ENCODE measurements at regions not wholly inside any gene's neighbourhood (a gene's known extent, or its start where the extent isn't known, plus 50 kb on each side); places are given as distances from the start of the nearest gene placed in this dataset.

DNA sequence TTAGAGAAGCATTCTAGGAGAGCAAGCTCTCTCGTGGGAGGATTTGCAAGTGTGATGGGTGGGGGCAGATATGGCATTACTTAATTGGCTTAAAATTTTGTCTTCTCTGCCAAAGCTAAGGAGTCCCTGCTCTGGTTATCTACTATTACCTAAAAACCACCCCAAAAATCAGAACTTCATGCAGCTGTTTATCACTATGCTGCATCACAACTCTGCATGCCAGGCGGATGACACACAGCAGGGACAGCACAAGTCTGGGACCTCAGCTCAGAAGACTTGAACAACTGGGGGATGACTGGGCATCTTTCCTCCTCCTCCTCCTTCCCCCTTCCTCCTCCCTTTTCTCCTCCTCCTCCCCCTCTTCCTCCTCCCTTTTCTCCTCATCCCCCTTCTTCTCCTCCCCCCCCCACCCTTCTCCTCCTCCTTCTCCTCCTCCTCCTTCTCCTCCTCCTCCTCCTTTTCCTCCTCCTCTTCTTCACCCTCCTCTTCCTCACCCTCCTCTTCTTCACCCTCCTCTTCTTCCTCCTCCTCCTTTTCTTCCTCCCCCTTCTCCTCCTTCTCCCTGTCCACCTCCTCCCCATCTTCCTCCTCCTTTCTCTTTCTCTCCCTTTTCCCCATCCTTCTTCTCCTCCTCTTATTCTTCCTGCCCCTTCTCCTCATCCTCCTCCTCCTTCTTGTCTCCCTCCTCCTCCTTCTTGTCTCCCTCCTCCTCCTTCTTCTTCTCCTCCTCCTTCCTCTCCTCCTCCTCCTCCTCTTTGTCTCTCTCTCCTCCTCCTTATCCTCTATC is 218.6 kb upstream of the PMEPA1 start:
- peak; percentile 77 for DNase-seq (ENCODE audit: low read depth)

DNA sequence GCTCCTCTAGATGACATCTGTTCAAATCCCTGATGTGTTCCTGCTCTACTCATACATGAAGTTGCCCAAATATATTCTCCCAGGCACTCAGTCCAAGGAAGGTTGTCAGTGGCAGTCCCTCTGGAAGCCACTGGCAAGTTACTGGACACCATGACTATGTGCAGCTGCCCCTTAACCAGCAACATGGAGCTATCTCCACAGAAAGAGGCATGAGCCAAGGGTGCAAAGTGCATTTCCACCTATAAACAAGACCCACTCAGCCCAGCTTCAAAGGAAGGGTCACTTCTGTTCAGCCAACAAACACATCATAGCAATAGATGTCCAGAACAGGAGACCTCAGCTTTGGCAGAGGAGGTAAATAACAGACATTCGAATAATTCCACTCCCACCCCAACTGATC is 217.6 kb upstream of the PMEPA1 start:
- peak; percentile 25 for DNase-seq (ENCODE audit: low read depth)

DNA sequence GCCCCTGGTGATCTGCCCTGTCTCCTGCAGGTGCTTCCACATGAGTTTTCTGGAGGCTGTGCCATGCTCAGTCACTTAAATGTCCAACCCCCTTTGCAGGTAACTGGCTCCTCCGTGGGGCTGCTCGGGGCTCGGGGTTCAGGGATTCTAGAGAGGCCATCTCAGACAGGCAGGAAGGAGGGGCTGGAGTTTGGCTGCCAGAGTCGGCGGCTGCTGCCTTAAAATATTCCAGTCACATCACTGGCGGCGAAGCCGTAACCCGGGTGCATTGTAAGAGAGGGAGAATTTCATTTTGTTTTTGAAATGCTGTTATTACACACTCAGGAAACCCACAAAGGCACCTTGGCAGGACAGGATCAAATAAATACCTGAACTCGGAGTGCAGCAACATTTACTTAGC is 212.9 kb upstream of the PMEPA1 start:
- no peak for DNase-seq (ENCODE audit: low read depth)

DNA sequence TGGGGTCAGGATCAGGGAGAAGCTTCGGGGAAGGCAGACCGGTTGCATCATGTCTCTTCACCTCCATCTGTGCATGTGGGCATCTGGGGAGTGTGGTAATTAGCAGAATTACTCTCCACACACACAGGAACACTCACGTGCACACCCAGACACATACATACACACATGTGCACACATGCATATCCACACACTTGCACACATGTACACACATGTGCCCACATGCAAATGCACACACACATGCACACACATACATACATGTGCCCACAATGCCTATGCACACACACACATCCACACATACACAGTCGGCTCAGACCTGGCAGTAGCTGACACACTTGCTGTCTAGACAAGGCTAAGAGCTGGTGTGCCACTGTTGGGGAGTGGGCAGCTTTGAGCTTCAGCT is 212.3 kb upstream of the PMEPA1 start:
- DNase-seq (ENCODE audit: low read depth), result no peak

DNA sequence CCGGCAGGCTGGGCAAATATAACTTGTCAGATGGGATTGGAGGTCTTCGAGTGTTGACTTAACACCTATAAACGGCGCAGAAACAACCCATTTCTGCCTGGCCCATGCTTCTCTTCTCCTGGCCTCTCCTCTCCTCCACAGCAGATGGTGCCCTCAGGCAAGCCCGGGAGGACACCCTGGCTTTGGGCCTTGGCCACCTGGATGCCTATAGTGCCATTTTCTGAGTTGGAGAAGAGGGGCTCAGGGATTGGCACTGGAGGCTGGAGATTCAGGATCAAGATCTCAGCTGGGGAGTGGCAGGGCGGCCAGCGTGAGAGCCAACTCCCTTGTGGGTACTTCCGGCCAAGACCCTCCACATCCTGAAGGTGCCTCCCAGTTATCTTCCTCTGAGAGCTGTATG is 211.9 kb upstream of the PMEPA1 start:
- DNase-seq (ENCODE audit: low read depth), result no peak

DNA sequence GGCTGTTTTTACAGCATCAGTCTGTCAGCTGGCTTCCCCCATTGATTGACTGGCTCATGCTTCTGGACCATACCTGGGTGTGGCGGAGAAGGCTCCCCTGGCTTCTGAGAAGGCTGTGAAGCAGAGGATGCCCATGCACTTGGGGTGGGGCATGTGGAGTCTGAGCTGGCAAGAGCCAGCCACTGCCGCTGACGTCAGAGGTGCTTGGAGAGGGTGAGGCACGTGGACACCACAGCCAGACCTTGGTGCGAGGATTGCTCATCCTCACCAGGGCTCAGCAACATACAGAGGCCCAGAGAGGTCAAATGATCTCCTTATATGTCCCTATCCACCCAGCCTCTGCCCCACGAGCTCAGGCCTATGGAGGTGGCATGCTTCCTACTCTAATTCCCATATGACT is 211.2 kb upstream of the PMEPA1 start:
- DNase-seq (ENCODE audit: low read depth), result no peak

DNA sequence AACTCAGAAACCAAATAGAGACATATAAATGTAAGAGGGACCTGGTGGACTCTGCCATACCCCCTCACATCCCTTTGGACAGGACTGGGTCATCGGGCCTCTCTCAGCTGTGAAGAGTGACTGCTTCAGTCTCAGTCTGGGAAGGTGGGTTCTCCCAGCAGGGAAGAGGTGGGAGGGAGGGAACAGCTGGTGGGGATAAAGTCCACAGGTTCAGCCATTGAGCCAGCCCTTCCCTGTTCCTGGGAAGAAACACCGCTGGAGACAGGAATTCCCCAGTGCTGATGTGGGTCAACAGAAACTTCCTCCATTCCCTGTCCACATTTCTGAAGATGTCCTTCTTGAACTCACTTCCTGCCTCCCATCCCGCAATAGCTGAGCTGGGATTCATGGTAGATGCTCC is 209.2 kb upstream of the PMEPA1 start:
- no peak for DNase-seq (ENCODE audit: low read depth)

DNA sequence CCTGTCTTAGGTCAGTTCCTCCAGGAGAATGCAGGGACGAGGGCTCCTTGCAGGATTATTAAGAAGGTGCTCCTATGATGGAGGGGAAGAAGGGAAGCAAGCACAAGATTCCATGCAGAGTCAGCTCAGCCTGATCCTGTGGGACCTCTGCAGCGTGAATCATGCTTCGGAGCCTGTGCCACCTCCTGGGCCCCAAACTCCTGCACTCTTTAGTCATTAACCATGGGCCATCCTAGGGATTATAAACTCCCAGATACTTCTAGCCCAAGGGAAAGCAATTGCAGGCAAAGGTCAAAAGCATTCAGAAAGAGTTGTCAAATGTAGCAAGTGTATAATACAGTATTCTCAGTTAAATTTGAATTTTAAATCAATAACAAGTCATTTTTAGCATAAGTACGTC is 208.7 kb upstream of the PMEPA1 start:
- DNase-seq (ENCODE audit: low read depth), result no peak

DNA sequence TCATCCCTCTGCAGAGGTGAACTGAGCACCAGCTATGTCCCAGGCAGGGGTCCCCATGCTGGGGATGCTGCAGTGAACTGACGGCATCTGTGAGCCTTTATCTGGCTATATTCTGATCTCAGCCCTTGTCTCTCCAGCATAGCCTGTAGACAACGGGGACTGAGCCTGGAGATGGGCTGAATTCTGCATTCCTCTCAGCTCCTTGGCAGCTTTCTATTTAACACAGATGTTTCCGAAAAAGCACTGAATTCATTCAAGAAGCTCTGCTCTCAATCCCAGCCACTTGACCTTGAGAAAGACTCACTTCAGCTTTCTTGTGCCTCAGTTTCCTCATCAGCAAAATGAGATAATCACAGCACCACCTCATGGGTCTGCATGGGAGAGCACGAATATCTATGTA is 204.4 kb upstream of the PMEPA1 start:
- no peak for DNase-seq (ENCODE audit: low read depth)

DNA sequence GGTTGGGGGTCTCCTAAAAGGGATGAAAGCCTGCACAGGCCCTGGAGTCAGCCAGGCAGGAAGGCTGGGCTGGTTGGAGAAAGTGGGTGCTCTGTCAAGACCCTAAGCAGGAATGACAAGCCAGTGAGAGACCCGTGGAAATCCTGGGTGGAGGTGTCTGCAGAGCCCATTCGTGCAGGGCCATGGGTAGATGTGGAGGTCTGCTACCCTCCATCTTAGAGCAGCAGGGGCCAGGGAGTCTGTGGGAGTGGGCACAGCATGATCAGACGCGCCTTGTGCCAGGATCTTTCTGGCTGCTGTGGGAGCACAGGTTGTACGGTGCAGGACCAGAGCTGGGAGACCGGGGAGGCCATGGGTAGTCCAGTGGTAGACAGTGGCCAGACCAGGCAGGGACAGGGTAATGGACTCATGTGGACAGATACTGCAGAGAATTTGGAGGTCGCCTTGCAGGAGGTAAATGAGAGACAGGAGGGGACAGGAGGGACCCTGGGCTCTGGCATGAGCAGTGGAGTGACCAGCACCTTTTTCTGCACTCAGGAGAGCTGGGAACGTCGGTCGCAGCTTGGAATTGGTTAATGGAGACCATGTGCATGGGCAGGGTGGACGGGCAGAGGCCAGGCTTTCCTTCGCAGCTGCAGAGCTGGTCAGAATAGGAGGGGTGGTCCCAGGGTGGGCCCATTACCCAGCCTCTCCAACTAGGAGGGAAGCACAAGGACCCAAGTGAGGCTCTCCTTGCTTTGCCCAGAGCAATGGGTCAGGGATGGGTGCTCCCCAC is 203.5 kb upstream of the PMEPA1 start:
- DNase-seq (ENCODE audit: low read depth), result no peak

DNA sequence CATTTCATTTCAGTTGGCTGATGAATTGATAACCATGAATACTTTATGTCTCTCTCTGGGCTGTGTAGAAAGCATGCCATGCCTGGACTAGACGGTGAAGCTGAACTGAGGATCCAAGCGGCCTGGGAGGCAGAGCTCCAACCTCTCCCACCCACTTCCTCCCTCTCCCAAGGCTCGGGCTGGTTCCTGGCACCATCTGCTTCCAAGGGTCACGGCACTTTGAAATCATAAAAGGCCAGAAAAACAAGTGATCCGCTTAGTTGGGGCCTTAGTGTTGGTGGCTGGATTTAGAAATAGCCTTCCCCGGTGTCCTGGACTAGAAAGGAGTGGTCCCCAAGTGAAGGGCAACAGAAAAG is 202.4 kb upstream of the PMEPA1 start:
- no peak for DNase-seq (ENCODE audit: low read depth)

DNA sequence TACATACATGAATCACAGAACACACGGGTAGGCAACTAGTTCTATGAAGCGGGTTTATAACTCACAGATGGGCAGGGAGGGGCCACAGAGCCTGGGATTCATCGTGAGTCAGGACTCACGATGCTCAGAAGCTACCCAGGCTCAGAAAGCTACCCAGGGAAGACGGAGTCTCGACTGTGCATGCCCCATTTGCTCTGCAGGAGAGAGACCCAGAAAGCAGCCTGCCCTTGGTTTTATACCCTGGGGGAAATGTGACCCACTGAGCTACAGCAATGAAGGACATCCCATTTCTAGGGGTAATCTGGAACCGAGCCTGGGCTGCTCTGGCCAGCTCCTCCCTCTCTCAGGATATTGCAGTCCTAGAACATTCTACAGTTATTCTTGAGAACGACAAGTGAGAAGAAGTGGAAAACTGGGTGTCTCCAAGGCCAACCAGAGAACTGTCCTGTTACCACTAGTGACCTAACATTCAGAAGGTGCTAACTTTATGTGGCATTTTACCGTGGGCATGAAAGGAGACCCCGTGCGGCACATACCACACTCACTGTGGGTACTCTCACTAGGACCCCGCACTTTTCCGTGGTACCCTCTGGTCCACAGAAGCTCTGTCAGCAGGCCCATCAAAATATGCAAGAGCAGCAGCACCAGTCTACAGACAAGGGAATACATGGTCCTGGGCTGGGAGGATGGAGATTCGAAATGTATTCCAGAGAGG is 201.9 kb upstream of the PMEPA1 start:
- no peak for DNase-seq (ENCODE audit: low read depth)

DNA sequence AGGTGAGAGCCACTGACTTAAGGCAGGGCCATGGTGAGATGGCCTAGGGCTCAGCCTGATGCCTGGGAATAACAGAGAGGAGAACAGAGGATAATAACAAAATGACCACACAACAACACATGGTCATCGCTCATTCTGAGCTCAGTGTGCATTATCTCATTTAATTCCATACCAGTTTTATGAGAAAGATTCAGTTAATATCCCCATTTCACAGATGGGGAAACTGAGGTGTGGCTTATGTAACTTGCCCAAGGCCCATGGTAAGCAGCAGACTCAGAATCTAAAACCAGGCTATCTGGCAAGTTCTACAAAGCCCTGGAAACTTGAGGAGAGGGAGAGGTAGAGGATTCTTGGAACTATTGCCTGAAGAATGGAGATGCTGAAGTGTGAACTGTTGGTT is 200.9 kb upstream of the PMEPA1 start:
- DNase-seq (ENCODE audit: low read depth), result no peak

DNA sequence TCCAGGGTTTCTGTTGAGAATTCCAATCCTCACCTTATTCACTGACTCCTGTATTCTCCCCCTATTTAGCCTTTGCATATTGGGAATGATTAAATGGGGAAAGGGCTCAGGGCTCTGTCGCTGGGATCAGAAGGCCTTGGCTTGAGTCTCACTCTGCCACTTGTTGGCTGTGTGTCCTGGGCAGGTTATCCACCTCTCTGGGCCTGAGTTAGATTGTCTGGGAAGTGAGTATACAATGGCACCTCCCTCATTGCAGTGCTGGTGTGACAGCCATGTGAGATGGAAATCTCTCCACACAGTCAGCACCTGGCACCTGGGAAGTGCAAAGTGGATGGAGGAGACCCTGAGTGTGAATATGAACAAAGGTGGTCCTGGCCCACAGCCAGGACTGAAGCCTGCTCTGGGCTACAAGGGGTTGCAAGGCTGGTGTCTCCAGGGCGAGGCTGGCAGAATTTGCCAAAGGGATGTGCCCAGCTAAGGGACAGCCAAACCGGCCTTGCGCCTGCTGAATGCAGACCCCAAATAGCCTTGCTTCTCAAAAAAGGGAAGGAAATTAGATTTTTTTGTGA is 200.0 kb upstream of the PMEPA1 start:
- no peak for DNase-seq (ENCODE audit: low read depth)

DNA sequence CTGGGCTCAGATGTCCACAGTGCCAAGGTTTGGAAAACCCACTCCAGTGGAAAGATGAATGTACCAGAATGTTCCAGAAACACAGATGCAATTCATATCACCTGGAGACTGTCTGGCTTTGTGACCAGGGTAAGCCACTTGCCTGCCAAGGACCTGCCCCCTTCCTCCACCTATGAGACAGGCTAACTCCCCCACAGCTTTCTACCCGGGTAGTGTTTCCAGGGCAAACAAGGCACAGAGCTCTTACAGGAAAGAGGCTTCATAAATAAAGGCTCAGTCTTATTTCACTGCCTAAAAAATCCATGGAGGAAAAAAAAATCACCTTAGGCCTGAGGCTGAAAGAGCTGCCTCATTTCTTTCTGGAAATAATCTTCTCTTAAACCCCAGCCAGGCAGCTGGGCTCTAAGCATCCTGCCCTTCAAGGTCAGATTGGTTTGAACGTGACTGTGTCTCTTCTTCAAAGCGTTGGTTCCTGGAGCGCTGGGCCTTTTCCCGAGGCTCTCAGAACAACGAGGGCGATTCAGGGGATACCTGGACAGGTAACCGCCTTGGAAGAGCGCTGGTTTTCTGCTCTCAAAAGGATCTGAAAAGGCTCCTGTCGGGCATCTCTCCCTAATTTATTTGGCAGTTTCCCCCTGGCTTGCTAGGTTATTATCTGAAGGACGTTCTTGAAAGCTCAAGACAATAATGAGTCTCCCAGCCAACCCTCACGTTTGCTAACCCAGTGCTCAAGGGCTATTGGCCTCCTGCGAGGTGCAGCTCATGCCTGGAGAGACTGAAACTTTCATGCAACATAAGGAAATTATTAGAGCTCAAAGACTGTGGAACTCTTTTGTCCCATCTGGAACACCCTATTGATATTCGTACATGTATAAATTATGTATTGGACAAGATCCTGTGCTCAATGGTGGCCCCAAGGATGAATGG is 199.2 kb upstream of the PMEPA1 start:
- no peak for DNase-seq (ENCODE audit: low read depth)

DNA sequence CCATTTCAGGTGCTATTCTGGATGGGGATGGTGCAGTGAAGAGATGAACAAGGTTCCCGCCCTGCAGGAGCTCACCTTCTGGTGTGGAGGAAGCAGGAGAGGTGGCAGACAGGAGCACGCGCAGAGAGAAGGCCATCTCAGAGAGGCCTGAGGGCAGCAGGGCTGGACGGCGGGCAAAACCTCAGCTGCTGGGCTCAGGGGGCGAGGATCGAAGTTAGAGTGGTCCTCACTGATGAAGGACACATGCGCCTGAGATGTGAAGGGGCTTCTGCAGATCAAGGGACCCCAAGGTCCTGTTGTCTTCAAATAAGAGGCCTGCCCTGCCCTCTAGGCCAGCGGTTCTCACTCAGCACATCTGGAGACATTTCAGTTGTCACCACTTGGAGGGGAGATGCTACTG is 198.4 kb upstream of the PMEPA1 start:
- no peak for DNase-seq (ENCODE audit: low read depth)

DNA sequence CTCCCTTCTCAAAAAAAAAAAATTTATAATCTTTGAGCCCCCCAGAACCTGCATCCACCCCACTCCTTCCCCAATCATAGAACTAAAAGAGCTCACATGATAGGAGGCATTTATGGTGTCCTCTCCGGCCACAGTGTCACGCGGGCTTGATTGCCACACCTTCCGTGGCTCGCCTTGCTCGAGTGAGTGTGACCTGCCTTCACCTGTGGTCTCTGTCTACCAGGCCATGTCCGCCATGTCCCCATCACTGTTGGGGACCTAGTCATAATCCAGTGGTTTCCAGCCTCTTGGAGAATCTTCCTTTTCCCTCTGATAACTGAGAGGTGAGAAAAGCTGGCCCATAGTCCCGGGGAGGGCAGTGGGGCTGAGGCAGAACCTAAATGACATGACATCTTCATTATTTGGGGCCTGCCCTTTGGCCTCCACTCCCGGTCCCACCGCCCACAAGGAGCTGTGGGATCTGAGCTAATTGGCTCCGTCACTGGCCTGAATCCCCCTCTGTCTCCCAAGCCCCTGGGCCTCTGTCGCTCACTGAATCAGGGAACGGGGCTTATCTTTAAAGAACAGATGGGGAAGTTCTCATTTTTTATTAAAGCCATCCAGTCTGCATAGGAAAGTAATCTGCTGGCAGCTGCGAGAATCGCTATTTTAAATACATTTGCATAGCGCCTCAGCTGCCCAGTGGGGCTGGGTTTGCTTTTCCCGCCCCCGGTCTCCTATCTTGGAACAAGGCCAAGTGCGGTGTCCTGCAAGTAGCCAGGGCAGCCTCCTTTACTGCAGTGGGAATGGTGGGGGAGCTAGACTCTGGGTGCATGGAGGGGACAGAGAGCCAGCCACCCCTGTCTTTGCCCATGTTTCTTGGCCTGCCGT is 197.6 kb upstream of the PMEPA1 start:
- no peak for DNase-seq (ENCODE audit: low read depth)

DNA sequence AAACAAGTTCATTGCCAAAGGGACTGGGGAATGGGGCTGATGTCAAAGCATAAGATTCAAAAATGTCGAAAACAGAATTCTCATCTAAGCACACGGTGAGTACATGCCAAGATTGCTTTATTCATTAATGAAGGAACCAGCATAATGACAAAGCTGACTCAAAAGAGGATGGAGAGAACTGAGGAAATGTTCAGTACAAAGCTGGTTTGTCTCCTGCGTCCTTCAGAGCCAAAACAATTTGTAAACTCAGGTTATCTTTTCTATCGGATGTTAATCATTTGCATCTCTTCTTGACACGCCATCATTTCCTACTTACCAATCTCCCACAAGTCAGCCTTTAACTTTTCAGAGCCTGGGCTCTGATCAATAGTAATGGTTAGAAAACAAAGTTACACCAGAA is 195.6 kb upstream of the PMEPA1 start:
- no peak for DNase-seq (ENCODE audit: low read depth)

DNA sequence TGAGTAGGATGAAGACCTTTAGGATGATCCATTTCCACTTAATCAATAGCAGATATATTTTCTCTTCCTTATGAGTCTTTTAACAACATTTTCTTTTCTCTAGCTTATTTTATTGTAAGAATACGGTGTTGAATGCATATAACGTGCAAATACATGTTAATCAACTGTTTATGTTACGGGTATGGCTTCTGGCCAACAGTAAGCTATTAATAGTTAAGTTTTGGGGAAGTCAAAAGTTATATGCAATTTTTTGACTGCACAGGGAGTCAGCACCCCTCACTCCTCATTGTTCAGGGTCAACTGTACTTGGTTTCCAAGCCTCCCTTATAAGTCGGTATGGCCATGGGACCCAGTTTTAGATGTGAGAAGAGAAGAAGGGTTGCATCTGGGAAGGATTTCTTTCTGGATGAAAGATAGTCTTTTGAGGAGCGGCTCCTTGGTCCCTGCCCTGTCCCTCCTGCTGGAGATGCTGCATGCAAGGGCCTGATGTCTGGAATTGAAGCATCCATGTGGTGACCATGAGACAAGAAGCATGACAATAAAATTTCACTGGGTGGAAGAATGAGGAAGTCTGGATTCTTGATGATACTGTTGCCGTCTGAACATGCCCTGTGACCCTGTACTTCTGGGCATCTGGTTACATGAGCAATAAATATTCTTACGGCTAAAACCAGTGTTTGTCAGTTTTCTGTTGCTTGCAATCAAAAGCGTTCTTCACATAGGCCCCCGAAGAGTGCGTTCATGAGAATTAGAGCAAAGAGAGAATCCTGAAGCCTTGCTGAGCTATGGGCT is 194.7 kb upstream of the PMEPA1 start:
- DNase-seq (ENCODE audit: low read depth), result no peak

All from myocyte (in vitro differentiated cells).